ENCODE measurements at regions not wholly inside any gene's neighbourhood (a gene's known extent, or its start where the extent isn't known, plus 50 kb on each side); places are given as distances from the start of the nearest gene placed in this dataset.
"Not testable (repeated sequence)": the region's sequence is repeated elsewhere in the genome, so short reads cannot be mapped to it uniquely, and the experiment has no call there.

GRCh38 chr10:2048337-2048973 is 311.1 kb upstream of the ADARB2 start:
- no peak for DNase-seq

- DNase-seq, result no peak
Measured at GRCh38 chr10:2047679-2048078, 310.4 kb upstream of the ADARB2 start.

DNA sequence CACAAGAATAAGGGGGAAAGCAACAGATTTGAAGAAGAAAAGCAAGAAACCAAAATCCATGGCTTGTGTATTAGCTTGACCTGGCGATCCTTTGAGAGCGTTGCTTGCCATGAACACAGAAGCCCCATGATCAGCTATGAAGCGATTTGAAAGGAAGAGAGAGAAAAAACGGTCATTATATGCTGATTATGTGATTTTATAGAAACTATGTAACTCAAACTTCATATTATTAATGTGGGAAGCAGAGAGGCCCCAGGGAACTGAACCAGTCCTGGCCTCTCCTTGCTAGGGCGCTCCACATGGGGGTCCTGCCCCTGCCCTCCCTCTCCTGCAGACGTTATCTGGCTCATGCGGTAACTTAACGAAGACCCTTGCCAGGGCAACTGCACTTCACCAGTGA is 306.1 kb upstream of the ADARB2 start:
- DNase-seq, result no peak

DNA sequence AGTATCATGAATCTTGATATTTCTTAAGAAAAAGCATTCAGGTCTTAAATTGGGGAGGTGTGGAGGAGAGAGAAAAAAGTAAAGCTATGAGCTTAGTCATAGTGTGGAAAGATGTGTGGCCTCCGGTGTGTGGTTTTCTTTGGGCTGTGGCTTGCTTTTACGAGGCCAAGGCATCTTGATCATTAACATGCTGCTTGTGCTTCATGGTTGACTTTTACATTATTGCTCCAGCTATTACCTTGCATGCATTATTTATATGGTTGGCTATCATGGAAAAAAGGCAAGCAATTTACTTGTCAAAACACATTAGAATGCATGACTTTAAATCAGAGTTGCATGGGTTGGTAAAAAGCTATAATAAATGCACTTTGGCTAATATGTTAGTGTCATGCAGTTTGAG is 300.7 kb upstream of the ADARB2 start:
- no peak for DNase-seq

DNA sequence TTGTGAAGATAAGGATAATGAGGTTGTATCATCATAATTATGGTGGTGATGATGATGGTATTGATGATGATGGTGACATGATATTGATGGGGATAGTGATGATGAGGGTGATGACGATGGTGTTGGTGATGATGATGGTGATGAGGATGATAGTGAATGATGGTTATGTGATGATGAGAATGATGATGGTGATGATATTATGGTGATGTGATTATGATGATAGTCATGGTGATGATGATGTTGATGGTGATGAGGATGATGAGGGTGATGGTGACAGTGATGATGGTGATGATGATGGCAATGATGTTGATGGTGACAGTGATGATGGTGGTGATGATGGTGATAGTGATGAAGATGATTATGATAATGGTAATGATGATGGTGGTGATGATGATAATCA is 299.9 kb upstream of the ADARB2 start:
- no peak for DNase-seq

- no peak for DNase-seq
Measured at GRCh38 chr10:2036209-2036608, 298.9 kb upstream of the ADARB2 start.

DNA sequence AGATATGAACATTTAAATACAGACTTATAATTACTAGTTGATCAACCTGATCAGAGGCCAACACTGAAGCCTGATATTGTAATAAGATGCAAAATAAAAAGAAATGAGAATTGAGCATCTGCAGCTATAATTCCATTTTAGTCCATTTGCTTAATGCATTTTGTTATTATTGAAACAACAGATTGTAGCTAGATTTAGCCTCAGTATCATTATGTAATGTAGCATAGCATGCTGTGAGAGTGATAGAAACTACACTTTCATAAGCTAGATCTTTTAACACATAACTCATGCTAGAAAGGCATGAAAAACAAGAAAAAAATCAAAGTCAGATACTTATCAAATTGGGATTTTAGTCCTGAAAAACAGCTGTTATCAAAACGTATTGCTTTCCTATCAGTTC is 292.7 kb upstream of the ADARB2 start:
- no peak for DNase-seq

- DNase-seq, result no peak
Measured at GRCh38 chr10:2026936-2027335, 289.6 kb upstream of the ADARB2 start.

GRCh38 chr10:2024750-2025149 is 287.4 kb upstream of the ADARB2 start:
- not testable (repeated sequence) for DNase-seq

DNA sequence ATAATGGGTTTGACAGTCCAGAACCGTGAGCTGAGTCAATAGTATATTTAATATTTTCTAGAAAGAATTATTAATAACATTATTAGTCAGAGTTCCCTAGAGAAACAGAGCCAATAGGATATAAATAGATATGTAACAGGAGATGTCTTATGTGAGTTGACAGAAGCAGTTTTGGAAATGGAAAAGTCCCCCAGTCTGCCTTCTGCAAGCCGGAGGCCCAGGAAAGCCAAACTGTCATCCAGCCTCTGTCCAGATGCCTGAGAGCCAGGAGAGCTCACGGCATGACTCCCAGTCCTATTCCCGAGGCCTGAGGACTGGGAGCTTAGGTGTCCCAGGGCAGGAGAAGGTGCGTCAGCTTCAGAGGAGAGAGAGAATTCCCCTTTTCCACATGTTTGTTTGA is 286.4 kb upstream of the ADARB2 start:
- no peak for DNase-seq

- no peak for DNase-seq
Measured at GRCh38 chr10:2022401-2022800, 285.1 kb upstream of the ADARB2 start.

DNA sequence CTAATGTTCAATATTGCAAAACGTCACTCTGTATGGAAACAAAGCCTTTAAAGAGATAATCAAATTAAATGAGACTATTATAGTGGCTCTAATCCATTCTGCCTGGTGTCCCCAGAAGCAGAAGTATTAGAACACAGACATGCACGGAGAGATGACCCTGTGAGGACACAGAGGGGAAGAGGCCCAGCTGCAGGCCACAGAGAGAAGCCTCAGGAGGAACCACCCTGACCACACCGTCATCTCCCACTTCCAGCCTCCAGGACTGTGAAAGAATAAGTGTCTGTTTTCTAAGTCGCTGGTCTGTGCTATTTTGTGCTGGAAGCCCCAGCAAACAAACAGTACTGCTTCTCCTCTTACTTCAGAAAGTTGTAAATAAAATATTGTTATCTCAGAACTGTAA is 283.5 kb upstream of the ADARB2 start:
- no peak for DNase-seq

DNA sequence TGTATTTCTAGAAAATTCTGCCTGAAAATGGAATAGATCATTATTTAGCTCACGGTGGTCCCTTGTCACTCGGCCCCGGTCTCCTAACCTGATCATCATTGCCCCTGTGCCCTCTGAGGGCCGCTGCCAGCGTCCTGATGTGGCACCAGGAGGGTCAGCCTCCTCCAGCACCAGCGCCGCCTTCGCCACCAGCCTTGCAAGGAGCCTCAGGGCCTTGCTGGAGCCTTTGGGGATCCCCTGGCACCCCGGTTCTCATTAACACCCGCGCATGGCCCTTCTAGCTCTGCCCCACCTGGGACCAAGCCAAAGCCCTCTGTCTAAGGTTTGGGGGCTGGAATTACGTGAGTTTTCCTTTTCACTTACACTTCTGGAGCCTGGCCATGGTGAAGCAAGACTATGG is 282.5 kb upstream of the ADARB2 start:
- no peak for DNase-seq

DNA sequence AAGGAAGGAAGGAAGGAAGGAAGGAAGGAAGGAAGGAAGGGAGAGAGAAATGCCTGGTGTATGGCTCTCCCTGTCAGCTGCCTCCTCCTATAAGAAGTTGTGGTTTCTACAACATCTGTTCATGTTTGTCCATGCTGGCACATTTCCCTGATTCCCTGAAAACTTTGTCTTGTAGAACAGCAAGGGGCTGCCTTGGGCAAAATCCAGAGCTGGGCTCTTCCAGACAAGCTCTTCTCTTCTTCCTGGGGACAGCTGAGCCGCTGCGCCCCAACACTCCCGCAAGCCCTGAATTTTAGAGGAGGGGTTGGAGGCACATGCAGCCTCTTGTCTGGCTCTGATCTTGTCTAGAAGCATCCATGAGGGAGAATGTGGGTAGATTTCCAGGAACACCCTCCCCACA is 282.0 kb upstream of the ADARB2 start:
- DNase-seq, result no peak

DNA sequence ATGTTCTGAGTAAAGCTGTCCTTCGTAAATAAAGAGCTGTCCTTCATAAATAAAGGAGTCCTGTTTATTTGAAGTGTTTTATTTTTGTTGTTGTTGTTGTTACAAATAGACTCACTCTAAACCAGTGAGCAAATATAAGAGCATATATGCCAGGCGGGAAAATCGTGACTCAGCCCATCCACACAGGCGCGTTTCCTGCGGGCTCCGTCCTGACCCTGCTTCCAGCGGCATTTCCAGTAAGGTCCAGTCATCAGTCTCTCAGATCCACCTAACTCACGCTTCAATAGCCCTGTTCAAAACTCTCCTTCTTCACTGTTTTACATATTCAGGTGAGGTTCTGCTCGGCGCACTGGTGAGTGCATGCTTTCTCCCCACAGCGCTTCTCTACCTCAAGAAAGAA is 277.2 kb upstream of the ADARB2 start:
- no peak for DNase-seq

- DNase-seq, result no peak
Measured at GRCh38 chr10:2012209-2012608, 274.9 kb upstream of the ADARB2 start.

DNA sequence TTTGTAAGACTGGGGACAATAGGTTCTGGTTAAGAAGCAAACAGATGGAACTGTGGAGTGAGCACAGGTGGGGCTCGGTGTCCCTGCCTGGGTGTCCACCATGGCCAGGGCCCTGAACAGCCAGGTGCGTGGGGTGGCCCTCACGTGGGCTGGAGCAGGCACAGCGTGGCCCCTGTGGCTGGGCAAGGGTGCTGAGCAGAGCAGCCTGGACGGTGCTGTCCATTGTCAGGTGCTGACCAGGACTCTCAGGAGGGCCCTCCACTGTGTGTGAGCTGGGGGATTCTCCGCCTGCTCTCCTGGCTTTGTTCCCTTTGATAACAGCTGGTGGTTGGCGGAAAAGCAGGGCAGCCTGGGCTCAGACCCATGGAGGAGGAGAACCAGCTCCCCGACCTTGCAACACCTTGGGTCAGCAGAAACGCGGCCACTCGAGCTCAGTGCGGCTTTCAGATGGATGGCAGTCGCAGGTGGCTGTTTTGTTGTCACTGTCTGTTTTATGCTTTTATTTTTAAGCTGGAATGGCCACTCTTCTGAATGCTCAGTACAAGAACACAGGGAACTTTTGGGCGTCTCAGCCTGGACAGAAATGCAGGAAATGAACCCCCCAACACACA is 273.9 kb upstream of the ADARB2 start:
- DNase-seq, result no peak

GRCh38 chr10:2005546-2005945 is 268.2 kb upstream of the ADARB2 start:
- DNase-seq, result no peak

- DNase-seq, result no peak
Measured at GRCh38 chr10:1992930-1993329, 255.6 kb upstream of the ADARB2 start.

DNA sequence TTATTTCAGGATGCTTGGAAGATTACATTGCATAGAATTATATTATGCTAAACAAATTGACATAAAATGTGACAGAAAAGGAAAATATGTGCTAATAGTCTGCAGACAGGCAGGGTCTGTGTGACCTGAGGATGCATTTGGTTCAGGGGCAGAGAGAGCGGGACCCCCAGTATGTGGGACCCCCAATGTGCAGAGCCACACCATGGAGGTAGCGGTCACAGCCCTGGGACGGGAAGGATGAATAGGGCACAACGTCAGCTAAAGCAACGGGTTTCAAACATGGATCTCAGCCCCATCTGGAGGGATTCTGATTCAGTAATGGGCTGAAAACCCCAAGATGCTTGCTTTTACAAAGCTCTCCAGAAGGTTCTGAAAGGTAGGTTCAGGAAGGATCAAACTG is 251.8 kb upstream of the ADARB2 start:
- no peak for DNase-seq

DNA sequence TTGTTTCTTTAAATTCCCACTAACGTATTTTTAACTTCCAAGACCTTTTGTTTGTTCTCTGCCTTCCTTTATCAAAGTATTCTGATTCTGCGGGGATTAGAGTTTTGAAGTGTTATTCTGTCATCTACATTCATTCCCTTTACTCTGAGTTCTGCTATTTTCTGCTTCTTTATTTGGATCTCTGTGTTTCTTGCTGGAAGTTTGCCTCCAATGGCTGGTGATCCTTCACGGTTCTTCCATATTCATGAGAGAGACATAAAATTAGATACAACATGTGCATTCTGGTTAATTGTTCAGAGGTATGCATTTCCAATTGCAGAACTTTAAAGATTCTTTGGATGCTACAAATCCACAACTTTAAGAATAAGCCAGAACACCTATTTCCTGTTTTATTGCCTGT is 244.7 kb upstream of the ADARB2 start:
- no peak for DNase-seq

DNA sequence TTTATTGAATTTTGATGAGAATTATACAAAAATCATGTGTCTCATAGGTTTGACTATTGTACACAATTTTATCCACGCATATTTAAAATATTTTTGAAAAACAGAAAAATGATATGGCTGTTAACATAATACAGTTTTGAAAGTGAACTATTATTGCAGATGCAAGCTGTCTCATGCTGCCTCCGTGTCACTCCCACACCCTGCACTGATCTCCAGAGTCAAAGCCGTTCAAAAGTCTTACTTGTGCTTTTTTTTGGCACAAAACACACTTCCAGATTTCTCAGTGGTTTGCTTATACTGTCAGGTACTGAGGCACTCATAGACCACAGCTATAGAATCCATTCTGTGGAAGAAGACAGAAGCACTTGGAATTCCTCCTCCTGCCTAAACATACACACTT is 243.1 kb upstream of the ADARB2 start:
- DNase-seq, result no peak

GRCh38 chr10:1978584-1978983 is 241.3 kb upstream of the ADARB2 start:
- no peak for DNase-seq

DNA sequence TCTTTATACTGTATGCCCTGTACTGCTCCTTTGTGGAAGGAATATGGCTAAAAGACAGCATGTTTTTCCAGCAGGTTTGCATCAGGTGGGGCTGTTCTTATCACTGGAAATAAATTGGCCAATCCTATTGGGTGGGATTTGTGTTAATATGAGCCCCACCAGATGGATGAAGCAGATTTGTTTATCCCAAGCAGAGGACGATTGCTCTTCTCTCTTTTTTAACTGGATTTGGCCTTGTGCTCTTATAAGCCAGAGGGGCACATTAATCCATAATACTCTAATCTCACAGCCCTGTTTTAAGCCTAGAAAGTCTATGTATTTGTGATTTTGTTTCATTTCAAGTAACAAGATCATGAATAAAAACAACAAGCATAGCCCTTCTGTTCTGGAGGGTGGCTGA is 240.1 kb upstream of the ADARB2 start:
- no peak for DNase-seq

GRCh38 chr10:1972406-1972805 is 235.1 kb upstream of the ADARB2 start:
- DNase-seq, result no peak
